ENCODE measurements at regions not wholly inside any gene's neighbourhood (a gene's known extent, or its start where the extent isn't known, plus 50 kb on each side); places are given as distances from the start of the nearest gene placed in this dataset.

GRCh38 chr5:3962113-3962512 is 366.5 kb downstream of the IRX1 start:
- no TSS peak for BruUV-seq (replicated peaks)
- Mint-ChIP-seq H3K4me3 (ENCODE audit: low read depth, unreplicated experiment) (no peak overlapping the region), H3K4me1 (ENCODE audit: low read depth, unreplicated experiment) (no peaks in the 10 kb centered on the region), H3K27me3 (ENCODE audit: unreplicated experiment) (no peaks in the 10 kb centered on the region), H3K9me3 (ENCODE audit: low read depth, unreplicated experiment) (peaks cover 19% of the 10 kb centered on the region), H3K27ac (ENCODE audit: unreplicated experiment) (no peak overlapping the region), H3K36me3 (ENCODE audit: insufficient read depth, unreplicated experiment) (no peaks in the 10 kb centered on the region)
- no peak for TF ChIP-seq CTCF (IDR thresholded peaks at IDR 0.05; ENCODE audit: unreplicated experiment)
- intact Hi-C loops (cut with micrococcal nuclease; ENCODE audit: unreplicated experiment) = no loop called here
- CTCF ChIA-PET = no interaction called here
- no peak for DNase-seq

GRCh38 chr5:3963652-3964051 is 368.0 kb downstream of the IRX1 start:
- no peak overlapping the region for H3K27ac Mint-ChIP-seq (ENCODE audit: unreplicated experiment)
- no TSS peak for BruUV-seq (replicated peaks)
- H3K36me3 Mint-ChIP-seq (ENCODE audit: insufficient read depth, unreplicated experiment) = no peaks in the 10 kb centered on the region
- intact Hi-C loops (cut with micrococcal nuclease; ENCODE audit: unreplicated experiment) = no loop called here
- H3K4me3 Mint-ChIP-seq (ENCODE audit: low read depth, unreplicated experiment) = no peak overlapping the region
- CTCF ChIA-PET = no interaction called here
- no peak for DNase-seq
- peaks cover 16% of the 10 kb centered on the region for H3K9me3 Mint-ChIP-seq (ENCODE audit: low read depth, unreplicated experiment)
- H3K27me3 Mint-ChIP-seq (ENCODE audit: unreplicated experiment) = no peaks in the 10 kb centered on the region
- no peak for TF ChIP-seq CTCF (IDR thresholded peaks at IDR 0.05; ENCODE audit: unreplicated experiment)
- H3K4me1 Mint-ChIP-seq (ENCODE audit: low read depth, unreplicated experiment) = no peaks in the 10 kb centered on the region

GRCh38 chr5:3980156-3980555 is 384.5 kb downstream of the IRX1 start:
- Mint-ChIP-seq H3K36me3 (ENCODE audit: insufficient read depth, unreplicated experiment) (no peaks in the 10 kb centered on the region), H3K4me1 (ENCODE audit: low read depth, unreplicated experiment) (no peaks in the 10 kb centered on the region), H3K27ac (ENCODE audit: unreplicated experiment) (no peak overlapping the region), H3K4me3 (ENCODE audit: low read depth, unreplicated experiment) (no peak overlapping the region), H3K9me3 (ENCODE audit: low read depth, unreplicated experiment) (peaks cover 12% of the 10 kb centered on the region), H3K27me3 (ENCODE audit: unreplicated experiment) (no peaks in the 10 kb centered on the region)
- no TSS peak for BruUV-seq (replicated peaks)
- no peak for TF ChIP-seq CTCF (IDR thresholded peaks at IDR 0.05; ENCODE audit: unreplicated experiment)
- intact Hi-C loops (cut with micrococcal nuclease; ENCODE audit: unreplicated experiment) = no loop called here
- CTCF ChIA-PET = no interaction called here
- no peak for DNase-seq

- BruUV-seq (replicated peaks) = no TSS peak
- H3K4me1 Mint-ChIP-seq (ENCODE audit: low read depth, unreplicated experiment) = no peaks in the 10 kb centered on the region
- DNase-seq = no peak
- no peak for TF ChIP-seq CTCF (IDR thresholded peaks at IDR 0.05; ENCODE audit: unreplicated experiment)
- intact Hi-C loops (cut with micrococcal nuclease; ENCODE audit: unreplicated experiment) = no loop called here
- CTCF ChIA-PET = no interaction called here
- no peaks in the 10 kb centered on the region for H3K36me3 Mint-ChIP-seq (ENCODE audit: insufficient read depth, unreplicated experiment)
- H3K9me3 Mint-ChIP-seq (ENCODE audit: low read depth, unreplicated experiment) = peaks cover 12% of the 10 kb centered on the region
- no peak overlapping the region for H3K4me3 Mint-ChIP-seq (ENCODE audit: low read depth, unreplicated experiment)
- no peak overlapping the region for H3K27ac Mint-ChIP-seq (ENCODE audit: unreplicated experiment)
- no peaks in the 10 kb centered on the region for H3K27me3 Mint-ChIP-seq (ENCODE audit: unreplicated experiment)
These were observed 392.2 kb downstream of the IRX1 start for GRCh38 chr5:3987867-3988266.
